GM19468 (cell line): ENCODE measurements at regions not wholly inside any gene's neighbourhood (a gene's known extent, or its start where the extent isn't known, plus 50 kb on each side); places are given as distances from the start of the nearest gene placed in this dataset.

Experiments used
- ATAC-seq: cut with Tn5 transposase; IDR thresholded peaks from one replicate; pipeline ENCODE4 v1.9.1; 2021; ENCODE audit warnings: mild to moderate bottlenecking, moderate library complexity, moderate number of reproducible peaks; ENCODE audit not compliant: unreplicated experiment; ENCODE audit errors: extremely low read depth

GRCh38 chr18:24811950-24812681 is 351.7 kb downstream of the HRH4 start:
- ATAC-seq, result no peak

- no peak for ATAC-seq
These were observed 354.1 kb downstream of the HRH4 start for GRCh38 chr18:24814521-24814920.

GRCh38 chr18:24817150-24817549 is 356.7 kb downstream of the HRH4 start:
- no peak for ATAC-seq

- no peak for ATAC-seq
These were observed 357.3 kb downstream of the HRH4 start for GRCh38 chr18:24817587-24818371.

GRCh38 chr18:24818441-24818840 is 358.0 kb downstream of the HRH4 start:
- ATAC-seq, result no peak

GRCh38 chr18:24819141-24819890 is 358.9 kb downstream of the HRH4 start:
- ATAC-seq, result no peak

- ATAC-seq, result no peak
These were observed 365.0 kb downstream of the HRH4 start for GRCh38 chr18:24825397-24825796.

- no peak for ATAC-seq
These were observed 366.2 kb downstream of the HRH4 start for GRCh38 chr18:24826605-24827004.

- no peak for ATAC-seq
These were observed 367.1 kb downstream of the HRH4 start for GRCh38 chr18:24827501-24827900.

- no peak for ATAC-seq
These were observed 370.6 kb downstream of the HRH4 start for GRCh38 chr18:24831081-24831480.

- no peak for ATAC-seq
These were observed 371.6 kb downstream of the HRH4 start for GRCh38 chr18:24831871-24832665.

- ATAC-seq, result no peak
These were observed 375.3 kb downstream of the HRH4 start for GRCh38 chr18:24835751-24836150.

GRCh38 chr18:24837066-24837465 is 376.6 kb downstream of the HRH4 start:
- no peak for ATAC-seq

- no peak for ATAC-seq
These were observed 379.6 kb downstream of the HRH4 start for GRCh38 chr18:24840051-24840450.

- ATAC-seq, result no peak
These were observed 380.2 kb downstream of the HRH4 start for GRCh38 chr18:24840640-24841039.

GRCh38 chr18:24841536-24841935 is 381.1 kb downstream of the HRH4 start:
- ATAC-seq, result no peak

- no peak for ATAC-seq
These were observed 382.7 kb downstream of the HRH4 start for GRCh38 chr18:24843123-24843522.

GRCh38 chr18:24846138-24846537 is 385.7 kb downstream of the HRH4 start:
- no peak for ATAC-seq

- ATAC-seq, result no peak
These were observed 390.1 kb downstream of the HRH4 start for GRCh38 chr18:24850532-24850931.

- no peak for ATAC-seq
These were observed 392.6 kb downstream of the HRH4 start for GRCh38 chr18:24853076-24853475.
